HuH-7 (cell line): ENCODE measurements at regions not wholly inside any gene's neighbourhood (a gene's known extent, or its start where the extent isn't known, plus 50 kb on each side); places are given as distances from the start of the nearest gene placed in this dataset.

ENCODE experiments used
- DNase-seq: peaks from one replicate; pipeline ENCODE4 v3.0.0; 2011; ENCODE audit warnings: low spot score

DNA sequence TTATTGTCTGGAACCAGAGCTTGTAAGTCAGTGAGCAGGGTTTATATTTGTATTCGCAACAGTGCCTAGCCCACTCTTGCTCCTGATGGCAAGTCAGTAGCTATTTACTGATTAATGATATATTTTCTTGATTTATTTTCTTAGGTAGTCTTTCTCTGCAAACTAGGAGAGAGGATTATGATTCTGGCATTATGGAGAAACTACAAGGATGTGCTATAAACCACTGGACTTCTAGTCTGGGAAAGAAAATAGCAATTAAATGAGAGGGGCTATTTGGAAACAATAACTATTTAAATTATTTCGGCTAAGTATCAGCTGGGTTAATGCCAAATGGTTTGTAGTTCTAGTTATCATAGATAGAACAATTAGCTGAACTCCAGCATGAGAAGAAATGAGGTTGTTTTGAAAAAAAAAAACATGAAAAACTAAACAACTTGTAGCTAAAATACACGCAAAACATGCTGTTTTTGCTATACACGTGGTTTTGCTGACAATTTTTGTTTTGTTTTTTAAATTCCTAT, 304.9 kb upstream of the TCF21 start:
- DNase-seq, result no peak

DNA sequence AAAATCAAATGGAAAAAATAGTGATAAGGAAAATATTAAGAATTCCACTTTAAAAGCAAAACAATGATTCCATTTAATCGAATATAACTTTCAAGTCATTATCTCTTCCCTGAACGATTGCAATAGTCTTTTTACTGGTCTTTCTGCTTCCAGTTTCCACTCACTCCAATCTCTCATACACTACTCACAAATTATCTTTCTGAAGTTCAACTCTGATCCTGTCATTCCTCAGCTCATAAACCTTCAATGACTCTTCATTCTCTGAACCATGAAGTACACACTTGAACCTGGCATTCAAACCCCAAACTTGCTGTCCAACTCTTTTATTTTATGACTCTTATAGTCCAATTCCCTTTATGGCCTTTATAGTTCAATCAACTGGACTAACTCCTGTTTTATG, 304.1 kb upstream of the TCF21 start:
- DNase-seq, result no peak

DNA sequence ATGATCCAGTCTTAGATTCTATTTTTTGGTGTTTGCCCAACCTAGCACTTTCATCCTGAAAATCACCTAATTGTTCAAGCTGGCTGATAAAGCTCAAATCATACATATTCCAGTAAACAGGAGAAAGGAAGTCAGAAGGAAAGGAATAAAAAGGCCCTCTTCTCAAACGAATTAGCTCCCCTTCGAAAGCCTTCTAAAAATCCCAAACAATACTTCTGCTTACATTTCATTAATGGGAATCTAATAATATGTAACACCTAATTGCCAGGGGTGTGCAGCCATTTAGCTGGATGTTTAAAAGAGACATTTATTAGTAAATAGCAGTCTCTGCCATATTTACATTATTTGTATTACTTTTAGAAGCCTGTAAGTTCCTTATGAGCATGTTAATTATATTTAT, 302.9 kb upstream of the TCF21 start:
- DNase-seq, result no peak

DNA sequence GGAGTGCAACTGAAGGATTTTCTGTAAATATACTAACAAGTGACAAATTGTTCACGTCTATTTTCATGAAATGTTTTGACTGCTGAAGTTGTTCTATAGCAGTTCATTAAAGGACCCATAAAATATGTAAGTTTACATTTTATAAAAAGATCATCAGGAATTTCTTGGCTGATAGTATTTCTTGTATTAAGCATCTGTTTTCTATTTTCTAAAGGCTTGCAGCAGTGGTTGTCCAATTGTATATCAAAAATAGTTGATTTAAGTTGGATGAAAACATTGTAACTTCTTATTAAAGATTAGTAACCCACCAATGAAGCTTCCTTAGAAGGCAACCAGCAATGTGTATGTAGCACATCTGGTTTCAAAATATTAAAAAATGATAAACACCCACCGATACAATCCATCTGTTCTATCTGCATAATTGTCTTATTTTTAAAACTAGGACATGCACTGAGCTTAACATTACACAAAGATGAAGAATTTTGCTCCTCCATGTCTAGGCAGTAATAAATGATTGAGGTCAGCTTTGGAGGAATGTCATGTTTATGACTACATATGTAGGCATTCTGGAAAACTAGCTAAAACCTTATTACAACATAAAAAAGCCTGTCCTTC, 301.3 kb upstream of the TCF21 start:
- no peak for DNase-seq

DNA sequence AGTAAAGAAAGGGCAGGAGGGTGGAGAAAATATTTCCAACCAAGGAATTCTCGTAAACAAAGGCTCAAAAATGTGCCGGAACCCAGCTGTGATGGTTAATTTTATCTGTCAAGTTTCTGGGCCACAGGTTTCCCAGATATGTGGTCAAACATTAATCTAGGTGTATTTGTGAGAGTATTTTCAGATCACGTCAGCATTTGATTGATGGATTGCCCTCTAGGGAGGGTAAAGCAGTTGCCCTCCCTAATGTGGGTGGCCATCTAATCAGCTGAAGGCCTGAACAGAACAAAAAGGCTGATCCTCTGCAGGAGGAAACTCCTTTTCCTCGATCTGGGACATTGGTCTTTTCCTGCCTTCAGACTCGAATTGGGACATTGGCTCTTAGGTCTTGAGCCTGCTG, 298.7 kb upstream of the TCF21 start:
- no peak for DNase-seq

DNA sequence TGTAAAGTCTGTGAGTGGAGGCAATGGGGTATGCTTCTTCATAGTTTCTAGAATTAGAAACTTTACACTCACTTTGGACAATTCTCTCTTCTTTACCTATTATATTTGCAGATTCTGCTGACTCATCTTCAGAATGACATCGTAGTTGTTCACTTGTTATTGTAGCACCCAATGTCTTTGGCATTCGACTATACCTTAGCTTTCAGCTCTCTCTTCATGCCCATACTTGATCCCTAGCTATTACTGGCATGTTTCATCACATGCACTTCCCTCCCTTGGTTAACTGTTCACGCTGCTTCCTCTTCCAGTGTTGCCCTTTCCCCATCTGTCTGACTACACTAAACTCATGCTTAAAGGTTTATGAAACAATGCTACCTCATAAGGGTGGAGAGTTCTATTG, 298.1 kb upstream of the TCF21 start:
- DNase-seq, result no peak

DNA sequence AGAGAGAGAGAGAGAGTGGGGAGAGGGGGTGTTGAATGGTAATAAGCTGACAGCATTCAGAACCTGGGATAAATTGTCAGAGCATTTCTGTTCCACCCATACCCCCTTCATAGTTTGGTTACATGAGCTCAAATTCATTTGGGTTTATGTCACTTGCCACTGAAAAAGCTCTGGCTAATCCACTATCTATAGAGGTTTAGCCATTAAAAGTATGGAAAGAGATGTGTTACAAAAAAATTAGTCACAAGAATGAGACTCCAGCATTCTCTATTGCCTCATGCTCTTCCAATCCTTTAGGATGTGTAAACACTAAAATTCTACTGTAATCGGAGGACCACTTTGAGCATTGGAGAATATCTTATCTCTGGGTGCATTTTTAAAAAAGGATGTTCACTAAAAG, 297.6 kb upstream of the TCF21 start:
- DNase-seq, result no peak

DNA sequence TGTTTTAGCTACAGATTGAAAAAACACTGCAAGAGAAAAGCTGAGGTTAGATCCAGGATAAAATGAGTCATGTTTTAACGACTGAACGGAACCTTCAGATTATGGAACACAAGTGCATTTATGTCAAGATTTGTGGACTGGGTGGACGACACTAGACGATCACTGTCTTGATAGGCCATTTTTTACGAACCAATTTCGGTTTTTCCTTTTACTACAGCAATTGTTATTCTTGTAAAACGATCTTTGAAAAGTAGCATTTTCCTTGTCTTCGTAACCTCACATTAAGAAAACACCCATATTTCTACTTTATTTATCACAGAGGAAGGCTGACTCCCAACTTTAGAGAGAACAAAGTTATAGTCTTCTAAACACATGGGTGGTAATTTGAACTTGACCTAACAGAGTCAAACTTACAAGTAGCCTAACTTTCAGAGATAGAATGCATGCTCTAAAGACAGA, 294.2 kb upstream of the TCF21 start:
- DNase-seq, result no peak

DNA sequence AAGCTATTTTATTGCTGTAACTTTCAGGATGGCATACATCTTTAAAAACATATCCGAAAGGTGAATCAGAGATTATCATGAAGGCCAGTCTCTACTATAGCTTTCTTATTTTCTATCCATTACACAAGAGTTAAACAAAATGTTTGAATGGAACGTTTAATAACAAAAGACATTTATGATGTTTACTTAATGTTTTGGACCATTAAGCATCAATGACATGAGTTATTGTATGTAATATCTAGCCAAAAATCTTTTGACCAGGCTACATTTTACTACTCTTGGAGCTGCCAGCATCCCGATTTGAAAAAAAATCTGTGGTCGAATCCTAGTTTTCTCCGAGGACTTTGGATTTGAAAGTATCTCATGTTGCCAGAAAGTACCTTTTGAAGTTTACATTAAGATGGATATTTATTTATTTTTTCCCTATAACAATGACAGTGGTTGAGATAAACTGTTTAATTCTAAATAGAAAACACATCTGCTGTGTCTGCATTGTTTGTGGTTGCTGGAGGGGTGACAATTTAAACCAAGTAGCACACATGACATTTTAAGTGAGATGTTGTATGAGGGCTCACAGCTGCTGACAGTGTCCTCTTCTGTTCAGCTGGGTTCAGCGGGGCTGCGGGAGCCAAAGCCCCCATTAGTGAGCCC, 293.7 kb upstream of the TCF21 start:
- no peak for DNase-seq

DNA sequence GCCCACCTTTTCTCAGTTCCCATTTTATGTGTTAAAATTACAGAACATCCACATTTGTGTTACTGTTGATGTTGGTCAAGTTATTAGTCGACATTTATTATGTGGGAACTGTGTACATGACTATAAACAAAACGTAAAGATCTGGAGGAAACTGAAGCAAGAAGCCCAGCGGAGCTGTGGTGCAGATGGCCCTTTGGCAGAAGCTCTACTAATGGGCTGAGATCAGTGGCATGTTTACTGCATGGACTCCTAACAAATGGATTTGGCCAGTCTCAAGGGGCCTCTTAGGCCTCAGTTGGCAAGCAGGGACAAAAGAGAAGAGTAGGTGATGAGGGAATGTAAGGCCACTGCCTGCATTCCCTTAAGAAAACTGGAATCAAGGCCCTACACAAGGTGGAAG, 282.1 kb upstream of the TCF21 start:
- DNase-seq, result no peak

DNA sequence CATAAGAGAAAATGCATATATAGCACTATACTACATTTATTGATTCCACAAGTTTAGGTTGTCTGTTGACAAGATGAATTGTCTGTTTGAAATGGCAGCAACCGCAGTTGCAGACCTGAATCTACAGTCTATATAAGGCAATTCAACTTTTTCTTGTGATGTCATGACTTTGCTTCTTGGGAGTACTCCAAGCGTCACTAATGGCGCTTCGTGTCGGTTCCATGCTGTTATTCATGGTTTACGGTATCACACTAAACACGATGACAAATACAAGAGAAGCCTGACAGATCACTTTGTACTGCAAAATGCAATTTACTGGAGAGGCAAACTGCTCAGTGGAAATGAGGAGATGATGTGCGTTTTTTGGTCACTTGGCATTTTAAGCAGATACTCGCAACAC, 280.3 kb upstream of the TCF21 start:
- DNase-seq, result no peak

DNA sequence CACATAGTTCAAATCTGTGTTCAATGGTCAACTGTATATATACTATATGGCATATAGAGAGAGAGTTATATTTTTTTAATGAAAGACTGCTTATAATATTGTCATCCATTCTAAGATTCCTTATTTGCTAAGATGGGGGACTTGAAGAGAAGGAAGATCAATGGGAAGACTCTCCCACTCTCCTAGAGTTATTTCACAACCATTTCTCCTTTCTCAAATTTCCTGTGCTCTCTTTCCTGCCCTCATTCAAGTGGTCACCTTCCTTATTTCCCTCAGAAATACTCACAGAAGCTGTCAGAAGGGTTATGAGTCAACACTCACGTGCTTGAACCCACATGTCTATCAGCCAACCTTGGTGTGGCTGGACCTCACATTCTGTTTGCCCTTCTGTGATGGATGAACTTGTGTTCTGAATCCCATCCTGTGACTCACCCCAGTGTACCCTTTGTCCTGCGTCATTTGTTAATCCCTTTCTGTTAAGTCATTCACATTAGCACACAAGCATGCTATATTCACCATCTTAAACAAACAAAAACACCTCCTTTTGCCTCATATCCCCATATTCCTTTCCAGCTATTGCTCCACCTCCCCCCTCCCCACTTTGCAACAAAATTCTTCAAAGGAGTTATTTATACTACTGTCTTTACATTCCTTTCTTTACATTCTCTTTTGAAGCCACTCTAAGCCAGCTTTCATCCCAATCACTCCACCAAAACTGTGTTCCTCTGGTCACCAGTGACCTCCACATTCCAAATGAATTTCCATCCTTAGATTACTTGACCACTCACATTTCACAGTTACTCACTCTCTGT, 279.3 kb upstream of the TCF21 start:
- no peak for DNase-seq

DNA sequence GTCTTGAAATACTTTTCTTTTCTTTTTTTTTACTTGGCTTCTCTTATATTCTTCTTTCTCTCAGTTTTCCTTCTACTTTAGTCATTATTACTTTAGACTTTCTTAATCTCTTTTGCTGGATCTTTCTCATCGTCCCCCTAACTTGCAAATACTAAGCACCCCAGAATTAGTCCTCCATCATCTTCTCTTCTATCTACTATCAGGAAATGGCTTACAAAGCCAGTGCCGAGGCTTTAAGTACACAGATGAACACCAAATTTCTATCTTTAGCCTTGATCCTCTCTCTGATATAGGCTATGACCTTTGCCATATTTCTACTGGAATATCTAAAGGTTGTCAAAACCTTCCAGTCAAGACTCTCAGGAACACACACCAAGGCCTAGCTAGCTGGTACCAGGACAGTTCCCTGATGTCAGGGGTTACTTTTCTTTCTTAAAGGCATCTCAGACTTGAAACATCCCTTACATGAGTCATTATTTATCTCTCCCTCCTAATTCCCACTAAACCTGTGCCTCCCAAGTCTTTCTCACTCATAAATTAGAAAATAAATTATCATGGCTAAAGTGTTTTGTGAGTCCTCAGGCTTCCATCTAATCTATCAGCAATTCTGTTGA, 278.6 kb upstream of the TCF21 start:
- DNase-seq, result no peak

DNA sequence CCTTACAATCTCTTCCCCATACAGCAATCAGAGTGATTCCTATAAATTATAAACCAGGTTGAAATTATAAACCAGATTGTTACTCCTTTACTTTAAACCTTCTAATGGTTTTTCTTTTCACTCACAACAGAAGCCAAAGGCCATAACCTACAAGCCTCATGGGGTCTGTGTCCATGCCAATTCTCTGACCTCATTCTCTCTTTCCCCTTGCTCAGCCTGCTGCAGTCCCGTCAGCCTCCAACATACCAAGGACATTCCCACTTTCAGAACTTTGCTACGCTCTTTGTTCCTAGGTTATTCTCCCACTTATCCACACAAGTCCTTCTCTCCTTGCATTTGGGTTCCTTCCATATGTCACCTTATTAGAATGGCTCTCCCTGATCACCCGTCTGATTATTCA, 277.9 kb upstream of the TCF21 start:
- DNase-seq, result no peak

DNA sequence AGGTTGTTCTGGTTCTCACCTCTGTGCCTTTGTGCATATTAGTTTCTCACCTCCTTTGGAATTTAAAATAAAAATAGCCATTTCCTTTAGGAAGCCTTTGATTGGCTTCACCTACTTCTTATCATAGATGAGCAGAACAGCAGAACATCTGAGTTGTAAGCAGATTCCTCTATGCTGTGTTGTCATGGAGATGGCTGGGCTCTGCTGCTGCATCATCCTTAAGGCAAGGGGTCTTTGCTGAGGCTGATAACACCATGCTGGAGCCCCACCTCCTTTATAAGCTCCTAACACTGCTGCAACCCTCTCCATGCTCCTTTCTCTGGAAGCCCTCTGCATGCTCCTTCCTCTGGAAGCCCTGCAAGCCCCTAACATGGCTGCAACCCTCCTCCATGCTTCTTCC, 276.5 kb upstream of the TCF21 start:
- DNase-seq, result no peak

DNA sequence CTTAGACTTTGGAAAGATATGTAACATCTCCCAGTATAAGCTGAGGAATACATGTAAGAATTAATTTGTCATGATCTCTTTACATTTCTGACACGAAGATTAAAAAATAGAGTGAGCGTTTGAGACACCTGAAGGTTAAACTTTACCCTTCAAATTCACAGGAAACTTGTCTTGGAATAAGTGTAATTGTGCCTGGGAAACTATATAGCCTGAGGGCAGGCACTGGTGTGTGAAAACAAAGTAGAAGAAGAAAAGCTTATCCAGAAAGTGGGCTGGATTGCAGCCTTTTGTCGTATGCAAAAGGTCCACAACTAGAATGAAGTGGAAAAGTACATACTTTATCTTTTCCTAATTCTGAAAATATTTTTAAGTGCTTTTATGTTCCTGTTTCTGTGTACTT, 275.7 kb upstream of the TCF21 start:
- DNase-seq, result no peak

DNA sequence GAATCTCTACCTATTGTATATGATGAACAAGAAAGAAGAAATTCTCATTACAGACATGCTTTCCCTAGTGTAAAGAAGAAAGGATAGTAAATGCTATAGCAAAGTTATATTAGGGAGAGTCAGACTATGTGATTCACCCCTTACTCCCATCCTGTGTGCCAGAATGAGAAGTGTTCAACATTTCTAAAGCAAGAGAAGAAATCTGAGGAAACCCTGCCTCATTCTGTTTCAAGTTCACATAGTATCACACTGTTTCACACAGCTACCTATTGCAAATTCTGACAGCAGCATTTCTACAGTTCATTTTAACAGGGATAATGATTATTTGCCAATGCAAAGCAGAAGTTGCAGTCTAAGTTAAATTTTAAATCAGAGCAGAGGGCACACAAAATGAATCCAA, 267.2 kb upstream of the TCF21 start:
- DNase-seq, result no peak

DNA sequence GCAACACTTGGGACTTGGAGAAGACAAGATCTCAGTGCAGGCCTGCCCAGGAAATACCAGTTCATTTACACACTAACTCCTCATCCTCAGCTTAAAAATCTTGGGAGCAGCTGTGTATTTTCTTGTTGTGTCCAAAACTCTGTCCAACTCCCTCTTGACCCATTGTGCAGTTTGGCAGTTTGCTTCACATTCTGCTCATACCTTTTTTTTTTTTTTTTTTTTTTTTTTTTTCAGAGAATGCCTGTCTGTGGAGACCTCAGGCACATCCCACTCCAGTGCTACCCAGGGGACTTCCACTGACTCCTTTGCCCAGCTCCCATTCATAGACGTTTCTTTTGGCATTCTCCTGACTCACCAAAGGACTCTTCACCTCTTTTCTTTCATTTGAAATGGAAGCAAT, 265.8 kb upstream of the TCF21 start:
- DNase-seq, result no peak

DNA sequence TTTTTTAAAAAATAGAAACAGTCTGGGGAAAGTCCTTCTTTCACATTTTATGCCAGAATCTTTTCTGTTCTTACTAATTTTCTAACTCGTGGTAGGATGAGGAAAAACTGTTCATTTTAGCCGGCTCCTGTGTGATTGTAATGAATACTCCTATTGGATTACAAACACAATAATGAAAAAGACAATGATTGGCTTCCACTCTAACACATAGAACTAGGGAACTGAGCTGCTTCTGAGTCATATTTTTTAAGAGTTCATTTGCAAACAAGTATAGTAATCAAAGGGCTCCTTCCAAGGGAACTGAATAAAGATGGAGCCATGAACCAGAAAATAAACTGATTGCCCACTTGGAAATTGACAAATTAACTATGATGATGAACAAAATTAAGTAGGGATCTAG, 265.3 kb upstream of the TCF21 start:
- no peak for DNase-seq

DNA sequence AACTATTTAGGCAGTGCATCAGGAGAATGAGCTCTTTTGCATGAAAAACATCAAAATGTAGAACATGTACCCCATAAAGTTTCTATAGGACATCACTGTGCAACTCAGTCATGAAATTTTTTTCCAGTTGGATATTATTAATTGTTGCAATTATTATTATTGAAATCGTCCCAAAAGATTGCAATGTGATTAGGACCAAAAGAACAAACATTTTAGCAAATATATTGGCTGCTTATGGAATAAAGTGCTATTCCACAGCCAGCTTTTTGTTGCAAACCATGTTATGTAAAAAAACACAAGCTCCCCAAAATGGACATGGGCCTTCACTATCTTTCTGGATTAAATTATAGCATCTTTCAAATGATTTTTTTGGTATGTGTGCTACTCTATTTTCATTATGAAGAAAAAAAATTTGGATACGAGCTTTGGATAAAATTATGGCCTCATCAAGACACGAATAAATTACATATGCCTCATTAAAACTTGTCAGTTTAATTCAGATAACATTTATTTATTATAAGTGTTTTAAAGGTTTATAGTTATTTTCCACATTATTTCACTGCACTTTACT, 262.7 kb upstream of the TCF21 start:
- DNase-seq, result no peak

DNA sequence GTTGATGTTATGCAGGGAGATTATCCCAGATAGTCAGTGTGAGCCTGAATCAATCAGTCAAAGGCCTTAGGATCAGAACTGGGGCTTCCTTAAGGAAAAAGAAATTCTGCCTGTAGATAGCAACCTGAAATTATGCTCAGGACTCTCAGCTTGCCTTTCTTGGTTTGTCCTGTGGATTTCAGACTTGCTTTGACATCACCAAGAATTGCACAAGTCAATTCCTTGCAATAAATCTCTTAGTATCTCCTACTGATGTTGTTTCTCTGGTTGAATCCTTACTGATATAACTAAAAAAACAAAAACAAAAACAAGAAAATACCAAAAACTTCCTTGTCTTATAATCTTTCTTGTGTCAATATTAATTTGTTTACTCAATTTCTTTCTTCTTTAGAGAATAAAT, 258.9 kb upstream of the TCF21 start:
- no peak for DNase-seq

DNA sequence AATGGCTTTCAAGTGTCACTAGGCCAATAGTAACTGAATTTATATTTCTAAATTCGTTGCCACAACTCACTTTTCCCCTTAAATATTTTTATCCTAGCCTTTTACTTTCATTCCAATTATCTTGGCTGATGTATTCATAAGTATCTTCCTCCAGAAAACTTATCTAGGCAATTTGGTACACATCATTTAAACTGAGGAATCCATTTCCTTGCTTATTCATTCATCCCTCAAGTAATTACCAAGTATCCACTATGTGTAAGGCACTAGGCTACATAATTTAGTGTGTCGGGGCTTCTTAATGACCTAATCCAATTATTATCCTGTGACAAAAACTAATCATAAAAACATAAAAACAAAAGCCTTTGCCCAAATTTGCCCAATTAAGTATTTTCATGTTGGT, 258.3 kb upstream of the TCF21 start:
- DNase-seq, result no peak
